A673 (cell line): ENCODE measurements at regions not wholly inside any gene's neighbourhood (a gene's known extent, or its start where the extent isn't known, plus 50 kb on each side); places are given as distances from the start of the nearest gene placed in this dataset.

Experiments used
- CTCF ChIP-seq: fragments of 300-800, 200-600 bp; sonication (generic); conservative IDR thresholded peaks from 2 replicates; pipeline ENCODE4 v1.5.1; 2017; ENCODE audit warnings: low read depth, mild to moderate bottlenecking, antibody characterized with exemption, low read length, moderate library complexity, mixed read lengths
- EZH2 ChIP-seq: fragments of 200-600 bp; sonication (generic); IDR thresholded peaks from 2 replicates; pipeline ENCODE4 v1.6.1; 2017; ENCODE audit warnings: borderline replicate concordance, low read depth, mild to moderate bottlenecking, mixed read lengths, antibody characterized with exemption, low read length; ENCODE audit not compliant: poor library complexity, severe bottlenecking

GRCh38 chr12:13443028-13443427 lies 246.5 kb downstream of the EMP1 start:
- TF ChIP-seq EZH2 (no peak), CTCF (no peak)
